ENCODE measurements at regions not wholly inside any gene's neighbourhood (a gene's known extent, or its start where the extent isn't known, plus 50 kb on each side); places are given as distances from the start of the nearest gene placed in this dataset.

GRCh38 chrX:26295425-26295824 is 79.5 kb downstream of the MAGEB5 start:
- ATAC-seq (no peak), DNase-seq (ENCODE audit: missing footprints) (no peak)
- intact Hi-C loops (cut with DNase I) = no loop called here

- DNase-seq (ENCODE audit: missing footprints) (no peak), ATAC-seq (no peak)
- intact Hi-C loops (cut with DNase I) = no loop called here
Measured at GRCh38 chrX:26286836-26287235, 70.9 kb downstream of the MAGEB5 start.
